Activated gamma-delta T cell treated with anti-CD3 and anti-CD28 coated beads, Interleukin-2, amount 50 U/mL, for 16 hours (primary cell): ENCODE measurements at regions not wholly inside any gene's neighbourhood (a gene's known extent, or its start where the extent isn't known, plus 50 kb on each side); places are given as distances from the start of the nearest gene placed in this dataset.

ENCODE experiments used
- DNase-seq: peaks from one replicate; pipeline ENCODE4 v3.0.0-alpha.2; 2020; ENCODE audit warnings: low read depth

DNA sequence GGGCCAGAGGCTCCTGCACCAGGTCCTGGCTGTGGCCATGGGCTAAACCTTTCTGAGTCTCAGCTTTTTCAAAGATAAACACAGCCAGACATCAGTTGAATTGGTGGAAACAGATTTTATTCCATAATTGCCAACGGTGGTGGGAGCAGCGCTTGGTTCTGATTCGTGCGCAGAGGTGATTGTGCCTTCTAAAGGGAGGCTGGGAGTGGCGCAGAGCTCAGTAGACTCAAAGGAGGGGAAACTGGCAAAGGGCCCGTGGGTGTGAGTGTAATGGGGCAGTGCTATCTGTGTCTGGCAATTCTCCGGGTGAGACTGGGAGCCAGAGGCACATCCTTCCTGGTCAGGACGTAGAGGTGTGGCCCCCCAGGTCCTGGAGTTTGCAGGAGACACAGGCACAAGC is 169.4 kb upstream of the PPP1R26 start:
- DNase-seq, result no peak

GRCh38 chr9:135315572-135315971 is 164.0 kb upstream of the PPP1R26 start:
- no peak for DNase-seq

GRCh38 chr9:135320331-135320730 is 159.3 kb upstream of the PPP1R26 start:
- no peak for DNase-seq

DNA sequence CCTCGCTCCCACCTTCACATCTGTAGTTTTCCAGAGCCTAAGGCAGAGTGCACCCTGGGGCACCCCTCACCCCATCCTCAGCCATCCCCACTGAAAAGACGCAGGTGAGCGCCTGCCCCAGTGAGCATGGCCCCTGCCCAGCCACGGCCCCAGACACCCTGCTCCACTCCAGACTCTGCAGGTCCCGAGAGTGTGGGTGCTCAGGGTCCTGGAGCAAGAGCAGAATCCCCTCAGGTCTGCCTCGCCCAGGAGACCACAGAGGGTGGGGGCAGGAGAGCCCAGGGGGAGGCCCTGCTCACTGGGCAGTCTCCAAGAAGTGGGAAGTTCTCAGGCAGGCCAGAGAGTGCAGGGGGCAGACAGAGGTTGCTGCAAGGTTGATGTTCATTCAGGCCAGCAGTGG is 158.6 kb upstream of the PPP1R26 start:
- DNase-seq, result no peak

DNA sequence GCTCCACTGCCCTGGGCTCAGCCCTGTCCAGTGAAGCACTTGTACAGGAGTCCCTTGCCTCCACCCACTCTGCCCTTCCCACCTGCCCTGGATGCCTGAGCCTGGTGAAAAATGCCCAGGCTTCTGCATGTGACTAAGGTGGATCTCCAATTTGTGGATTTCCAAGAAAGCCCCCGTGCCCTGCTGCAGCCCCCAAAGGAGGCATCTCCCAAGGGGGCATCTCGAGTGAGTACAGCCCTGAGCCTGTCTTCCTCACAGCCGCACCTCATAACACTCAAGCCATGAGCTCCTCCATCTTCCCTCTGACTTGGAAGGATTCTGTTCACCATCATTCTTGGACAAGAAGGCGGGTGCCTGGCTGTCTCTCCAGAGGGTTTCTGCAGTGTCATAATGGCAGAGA is 158.0 kb upstream of the PPP1R26 start:
- no peak for DNase-seq

DNA sequence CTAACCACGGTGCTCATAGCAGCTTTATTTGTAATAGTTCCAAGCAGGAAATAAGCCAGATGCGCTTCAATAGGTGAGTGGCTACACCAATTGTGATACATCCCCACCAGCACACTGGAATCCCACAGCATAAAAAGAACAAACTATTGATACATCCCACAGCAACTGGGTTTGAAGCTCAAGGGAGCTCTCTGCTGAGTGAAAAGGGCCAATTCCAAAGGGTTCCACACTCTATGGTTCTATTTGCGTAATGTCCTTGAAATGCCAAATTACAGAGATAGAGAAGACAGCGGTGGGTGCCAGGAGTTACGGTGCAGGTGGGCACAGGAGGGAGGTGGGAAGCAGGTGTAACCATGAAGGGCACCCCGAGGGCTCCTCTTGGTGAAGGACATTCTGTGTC is 155.3 kb upstream of the PPP1R26 start:
- no peak for DNase-seq

- DNase-seq, result no peak
Observed at GRCh38 chr9:135326141-135326540, 153.4 kb upstream of the PPP1R26 start.

GRCh38 chr9:135326633-135327152 is 152.9 kb upstream of the PPP1R26 start:
- DNase-seq, result no peak

DNA sequence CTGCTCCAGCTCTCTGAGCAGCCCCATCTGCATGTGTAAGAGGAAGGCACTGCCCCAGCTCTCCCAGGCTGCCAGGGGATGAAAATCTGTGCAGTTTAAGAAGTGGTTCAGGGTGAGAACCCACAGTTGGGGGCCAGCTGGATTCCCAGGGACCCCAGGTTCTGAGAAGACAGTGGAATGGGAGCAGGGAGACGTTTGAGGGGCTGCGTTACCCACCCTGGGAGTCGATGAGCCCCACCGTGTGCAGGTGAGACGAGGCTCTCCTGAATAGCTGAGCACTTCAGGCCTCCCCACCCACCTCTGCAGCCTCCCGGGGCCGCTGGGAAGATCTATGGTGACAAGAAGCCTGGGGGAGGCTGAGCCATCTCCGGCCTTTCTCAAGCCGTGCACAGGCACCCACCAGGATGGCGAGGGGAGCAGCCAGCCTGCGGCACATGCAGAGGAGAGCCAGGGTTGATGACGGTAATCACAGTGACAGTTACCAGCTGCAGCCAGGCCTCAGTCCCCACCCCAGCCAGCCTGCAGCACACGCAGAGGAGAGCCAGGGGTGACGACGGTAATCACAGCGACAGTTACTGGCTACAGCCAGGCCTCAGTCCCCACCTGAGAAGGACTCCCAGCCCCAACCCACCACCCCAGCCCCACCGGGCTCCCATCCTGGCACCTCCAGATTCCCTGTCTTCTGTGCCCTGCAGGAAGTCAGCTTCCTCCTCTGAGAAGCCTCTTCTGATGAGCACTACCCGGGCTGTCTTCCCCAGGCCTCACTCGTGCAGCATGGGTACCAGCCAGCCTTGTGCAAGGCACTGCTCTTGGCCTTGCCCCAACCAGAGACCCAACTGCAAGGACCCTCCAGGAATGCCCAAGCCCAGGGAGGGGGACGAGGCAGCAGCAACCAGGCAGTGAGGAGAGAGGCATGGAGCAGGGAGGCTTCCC is 150.8 kb upstream of the PPP1R26 start:
- DNase-seq, result no peak

DNA sequence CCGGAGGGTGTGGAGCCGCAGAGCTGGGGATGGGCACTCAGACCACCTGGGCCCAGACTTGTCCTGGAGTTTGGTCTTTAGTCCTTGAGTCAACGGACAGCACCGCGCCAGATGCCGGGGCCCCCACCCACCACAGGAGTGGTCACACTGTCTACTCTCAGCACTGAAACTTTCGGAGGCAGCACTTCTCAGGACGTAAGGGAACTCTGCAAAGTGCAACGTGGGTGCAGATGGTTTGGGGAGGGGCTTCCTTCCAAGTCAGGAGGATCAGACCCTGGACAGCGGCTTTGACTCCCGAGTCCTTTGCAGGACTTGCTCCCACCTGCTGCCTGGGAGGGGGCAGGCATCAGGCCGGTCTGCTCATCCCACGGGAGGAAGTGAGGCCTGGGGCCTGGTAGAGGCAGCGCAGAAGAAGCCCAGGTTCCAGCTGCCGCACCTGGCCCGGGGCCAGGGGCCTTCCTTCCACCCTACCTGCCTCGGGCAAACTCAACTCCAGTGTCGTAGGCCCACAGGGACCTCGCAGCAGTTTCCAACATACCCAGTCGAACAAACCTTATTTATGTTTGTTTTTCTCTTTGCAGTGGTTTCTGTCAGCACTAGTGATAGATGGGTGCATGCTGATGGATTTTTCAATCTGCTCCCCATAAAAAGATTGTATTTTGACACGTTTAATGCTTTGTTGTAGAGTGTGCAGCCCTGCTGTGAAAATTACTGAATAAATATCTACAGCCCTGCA is 149.8 kb upstream of the PPP1R26 start:
- no peak for DNase-seq

DNA sequence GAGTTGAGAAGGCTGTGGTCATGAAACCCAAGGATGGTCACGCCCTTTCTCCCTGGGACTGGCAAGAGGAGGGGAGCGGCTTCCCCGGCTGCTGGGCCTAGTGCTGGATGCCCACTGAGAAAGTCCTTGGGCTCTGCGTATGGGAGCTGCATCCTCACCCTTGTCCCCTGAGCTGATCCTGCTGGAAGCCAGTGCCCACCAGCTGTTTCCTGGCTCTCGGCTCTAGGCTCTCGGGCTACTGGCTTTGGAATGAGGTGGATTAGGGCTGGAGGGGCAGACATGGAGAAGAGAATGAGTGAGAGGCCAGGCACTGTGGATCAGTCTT is 149.3 kb upstream of the PPP1R26 start:
- DNase-seq, result no peak

DNA sequence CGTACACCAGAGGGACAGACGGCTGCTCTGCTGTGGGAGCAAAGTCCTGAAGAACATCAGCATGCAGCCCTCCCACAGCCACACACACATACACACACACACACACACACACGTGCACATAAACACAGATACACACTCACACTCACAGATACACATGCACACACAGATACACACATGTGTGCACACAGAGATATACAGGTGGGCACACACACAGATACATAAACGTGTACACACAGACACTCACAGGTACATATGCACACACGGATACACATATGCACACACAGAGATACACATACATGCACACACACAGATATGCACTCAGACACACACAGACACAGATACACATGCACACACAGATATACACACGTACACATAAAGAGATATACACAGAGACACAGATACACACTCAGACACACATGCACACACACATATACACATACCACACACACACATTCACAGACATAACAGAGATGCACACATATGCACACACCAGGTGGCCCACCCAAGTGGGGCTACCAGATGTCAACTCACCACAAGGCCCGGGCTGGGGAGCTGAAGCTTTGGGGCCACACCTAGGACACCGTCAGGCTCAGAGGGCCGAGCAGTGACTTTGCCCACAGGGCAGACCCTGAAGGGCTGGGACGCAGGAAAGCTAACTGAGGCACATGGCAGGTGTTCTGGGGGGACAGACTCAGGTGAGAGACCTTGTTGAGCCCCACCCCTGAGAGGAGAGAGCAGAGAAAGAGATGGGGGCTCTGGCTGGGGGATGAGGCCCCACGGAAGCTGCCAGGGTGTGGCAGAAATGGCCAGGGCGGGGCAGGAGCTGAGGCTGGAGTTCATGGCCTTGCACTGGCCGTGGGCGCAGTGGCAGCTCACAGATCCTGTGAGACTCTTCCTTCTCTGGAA is 148.6 kb upstream of the PPP1R26 start:
- no peak for DNase-seq

GRCh38 chr9:135332516-135332915 is 147.1 kb upstream of the PPP1R26 start:
- DNase-seq, result no peak

DNA sequence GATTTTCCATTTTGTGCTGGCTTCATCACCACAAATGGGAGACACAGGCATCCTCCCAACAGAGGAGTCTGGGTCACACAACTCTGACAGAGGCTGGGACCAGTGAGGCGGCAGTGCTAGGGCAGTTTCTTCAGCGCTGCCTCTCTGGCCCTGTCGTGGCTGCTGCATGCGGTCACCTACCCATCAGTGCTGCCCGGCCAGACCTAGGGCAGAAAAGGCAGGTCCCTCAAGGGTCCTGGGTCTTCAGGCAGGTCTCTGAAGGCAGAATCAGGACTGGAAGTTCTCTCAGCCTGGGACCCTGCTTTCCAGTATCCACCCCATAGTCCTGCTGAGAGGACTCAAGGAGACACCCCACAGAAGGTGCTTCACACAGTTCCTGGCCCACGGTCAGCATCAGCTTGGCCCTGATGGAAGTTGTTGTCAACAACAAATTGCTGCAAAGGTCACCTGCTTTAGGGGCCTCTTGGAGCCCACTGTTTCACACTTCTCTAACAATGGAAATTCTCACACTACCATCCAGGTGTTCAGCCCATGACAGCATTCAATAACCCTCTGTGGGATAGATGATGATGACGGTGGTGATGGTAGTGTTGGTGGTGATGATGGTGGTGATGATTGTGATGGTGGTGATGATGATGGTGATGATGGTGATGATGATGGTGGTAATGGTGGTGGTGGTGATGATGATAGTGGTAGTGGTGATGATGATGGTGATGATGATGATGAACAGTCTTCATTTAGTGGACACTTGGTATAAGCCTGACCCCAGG is 146.4 kb upstream of the PPP1R26 start:
- no peak for DNase-seq

- DNase-seq, result no peak
Observed at GRCh38 chr9:135334953-135335460, 144.6 kb upstream of the PPP1R26 start.

- no peak for DNase-seq
Observed at GRCh38 chr9:135335691-135336181, 143.8 kb upstream of the PPP1R26 start.

DNA sequence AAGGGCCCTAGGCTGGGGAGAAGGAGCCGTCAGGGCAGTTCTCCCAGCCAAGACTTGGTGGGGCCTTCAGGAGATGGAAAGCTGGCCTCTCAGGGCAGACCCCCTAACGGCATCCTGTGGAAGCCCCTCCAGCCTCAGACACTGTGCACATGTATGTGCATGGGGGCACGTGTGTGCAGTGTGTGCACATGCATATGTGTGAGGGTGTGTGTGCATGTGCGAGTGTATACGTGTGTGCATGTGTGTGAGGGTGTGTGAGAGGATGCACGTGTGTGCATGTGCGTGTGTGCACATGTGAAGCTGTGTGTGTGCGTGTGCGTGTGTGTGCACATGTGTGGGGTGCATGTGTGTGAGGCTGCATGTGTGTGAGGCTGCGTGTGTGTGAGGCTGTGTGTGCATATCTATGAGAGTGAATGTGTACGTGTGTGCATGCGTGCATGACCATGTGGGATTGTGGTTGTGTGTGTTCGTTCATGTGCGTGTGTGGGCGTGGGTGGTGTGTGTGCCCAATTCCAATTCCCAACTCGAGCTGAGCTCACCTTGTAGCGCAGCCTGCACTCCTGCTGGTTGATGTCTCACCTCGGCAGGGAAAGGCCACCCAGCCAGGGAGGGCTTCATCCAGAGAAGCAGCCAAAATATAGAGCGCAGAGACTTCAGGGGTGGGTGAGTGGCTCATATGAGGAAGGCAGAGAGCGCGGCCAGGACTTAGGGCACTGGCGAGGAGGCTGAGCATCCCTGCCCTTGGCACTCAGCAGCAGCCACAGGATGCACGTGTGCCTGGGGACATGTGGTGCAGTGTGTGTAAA is 142.7 kb upstream of the PPP1R26 start:
- no peak for DNase-seq

GRCh38 chr9:135338546-135338945 is 141.0 kb upstream of the PPP1R26 start:
- DNase-seq, result no peak

DNA sequence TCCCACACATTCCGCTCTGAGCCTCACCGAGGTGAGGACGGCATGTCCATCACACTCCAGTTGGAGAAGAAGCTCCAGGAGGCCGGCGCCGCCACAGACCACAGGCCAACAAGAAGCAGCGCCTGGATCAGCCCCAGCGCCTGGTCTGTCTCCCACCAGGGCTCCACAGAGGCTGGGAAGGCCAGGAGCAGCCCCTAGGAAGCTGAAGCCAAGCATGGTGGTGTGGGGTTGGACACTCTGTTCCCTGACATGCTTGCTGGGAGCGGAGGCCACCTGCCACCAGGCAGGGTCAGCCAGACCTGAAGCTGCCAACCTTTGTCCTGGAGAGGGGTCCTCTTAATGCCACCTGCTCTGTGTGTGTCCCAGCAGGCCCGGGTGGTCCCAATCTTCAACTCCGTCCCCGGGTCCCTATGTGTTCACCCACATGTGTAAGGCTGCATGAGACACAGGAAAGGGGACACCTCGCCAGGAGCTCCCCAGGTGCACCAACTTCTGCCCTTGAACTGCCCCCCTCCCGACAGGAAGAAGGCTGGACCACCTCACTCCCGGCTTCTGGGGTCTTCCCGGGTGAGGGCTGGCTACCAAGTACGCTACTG is 140.1 kb upstream of the PPP1R26 start:
- no peak for DNase-seq

DNA sequence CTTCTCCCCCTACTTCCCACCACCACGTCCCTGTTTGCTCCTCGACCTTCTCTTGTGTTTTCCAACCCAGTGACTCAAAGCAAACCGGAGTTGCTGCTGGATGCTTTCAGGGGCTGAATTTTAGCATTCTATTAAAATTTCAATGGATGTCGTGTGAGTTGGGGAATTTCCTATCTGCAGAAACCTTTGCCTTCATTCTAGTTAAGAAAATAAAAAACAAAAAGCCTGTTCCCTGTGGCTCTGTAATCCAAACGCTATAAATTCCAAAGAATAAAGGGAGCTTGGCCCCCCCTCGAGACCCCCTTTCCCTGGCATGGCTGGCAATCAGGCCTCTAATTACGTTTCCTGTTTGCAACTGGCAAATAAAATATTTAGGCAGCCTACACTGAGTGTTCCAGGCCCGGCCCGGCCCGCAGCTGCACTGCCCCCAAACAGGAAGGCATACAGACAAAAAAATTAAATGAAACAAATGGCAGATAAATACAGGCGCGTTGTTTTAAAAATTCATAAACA is 139.4 kb upstream of the PPP1R26 start:
- no peak for DNase-seq
